Activated naive CD8-positive, alpha-beta T cell treated with anti-CD3 and anti-CD28 coated beads, Interleukin-2, amount 50 U/mL, for 24 hours (primary cell): ENCODE measurements at regions not wholly inside any gene's neighbourhood (a gene's known extent, or its start where the extent isn't known, plus 50 kb on each side); places are given as distances from the start of the nearest gene placed in this dataset.

Experiments used
- ATAC-seq: fragments of 150-1000 bp; cut with Tn5 transposase; one replicate; pipeline ENCODE4 v1.10.0; 2021
- DNase-seq: peaks from one replicate; pipeline ENCODE4 v3.0.0; 2021
- H3K27ac Mint-ChIP-seq: one replicate; pipeline ENCODE4 v1.8.0; 2021; ENCODE audit warnings: mild to moderate bottlenecking, mixed read lengths
- H3K27me3 Mint-ChIP-seq: one replicate; pipeline ENCODE4 v1.8.0; 2021; ENCODE audit warnings: mixed read lengths
- H3K36me3 Mint-ChIP-seq: one replicate; pipeline ENCODE4 v1.8.0; 2021; ENCODE audit warnings: low read depth, mixed read lengths
- H3K4me1 Mint-ChIP-seq: one replicate; pipeline ENCODE4 v1.8.0; 2021; ENCODE audit warnings: mixed read lengths
- H3K4me3 Mint-ChIP-seq: one replicate; pipeline ENCODE4 v1.8.0; 2021; ENCODE audit warnings: mild to moderate bottlenecking, moderate library complexity, mixed read lengths
- H3K9me3 Mint-ChIP-seq: one replicate; pipeline ENCODE4 v1.8.0; 2021; ENCODE audit warnings: mixed read lengths

- no peaks in the 10 kb centered on the region for H3K9me3 Mint-ChIP-seq
- DNase-seq (no peak), ATAC-seq (no peak)
- no peaks in the 10 kb centered on the region for H3K36me3 Mint-ChIP-seq
- H3K4me1 Mint-ChIP-seq = no peaks in the 10 kb centered on the region
- no peak overlapping the region for H3K27ac Mint-ChIP-seq
- no peaks in the 10 kb centered on the region for H3K27me3 Mint-ChIP-seq
- H3K4me3 Mint-ChIP-seq = no peak overlapping the region
Measured at GRCh38 chr21:24658926-24659325, 948.4 kb downstream of the MRPL39 start.

GRCh38 chr21:24658026-24658425 is 949.3 kb downstream of the MRPL39 start:
- no peaks in the 10 kb centered on the region for H3K36me3 Mint-ChIP-seq
- H3K27ac Mint-ChIP-seq = no peak overlapping the region
- H3K9me3 Mint-ChIP-seq = no peaks in the 10 kb centered on the region
- ATAC-seq (no peak), DNase-seq (no peak)
- H3K4me1 Mint-ChIP-seq = no peaks in the 10 kb centered on the region
- no peak overlapping the region for H3K4me3 Mint-ChIP-seq
- H3K27me3 Mint-ChIP-seq = no peaks in the 10 kb centered on the region

GRCh38 chr21:24649691-24650090 is 957.6 kb downstream of the MRPL39 start:
- no peak overlapping the region for H3K27ac Mint-ChIP-seq
- DNase-seq (no peak), ATAC-seq (no peak)
- no peaks in the 10 kb centered on the region for H3K27me3 Mint-ChIP-seq
- H3K4me1 Mint-ChIP-seq = no peaks in the 10 kb centered on the region
- peaks cover 2% of the 10 kb centered on the region for H3K9me3 Mint-ChIP-seq
- no peak overlapping the region for H3K4me3 Mint-ChIP-seq
- H3K36me3 Mint-ChIP-seq = no peaks in the 10 kb centered on the region

- no peaks in the 10 kb centered on the region for H3K36me3 Mint-ChIP-seq
- no peak overlapping the region for H3K27ac Mint-ChIP-seq
- H3K9me3 Mint-ChIP-seq = no peaks in the 10 kb centered on the region
- no peak for ATAC-seq
- H3K27me3 Mint-ChIP-seq = no peaks in the 10 kb centered on the region
- H3K4me3 Mint-ChIP-seq = no peak overlapping the region
- no peak for DNase-seq
- H3K4me1 Mint-ChIP-seq = no peaks in the 10 kb centered on the region
Measured at GRCh38 chr21:24636696-24637095, 970.6 kb downstream of the MRPL39 start.

GRCh38 chr21:24634749-24635148 is 972.5 kb downstream of the MRPL39 start:
- Mint-ChIP-seq H3K9me3 (no peaks in the 10 kb centered on the region), H3K36me3 (no peaks in the 10 kb centered on the region), H3K27me3 (no peaks in the 10 kb centered on the region), H3K4me1 (no peaks in the 10 kb centered on the region), H3K27ac (no peak overlapping the region), H3K4me3 (no peak overlapping the region)
- DNase-seq = no peak
- no peak for ATAC-seq

- DNase-seq = no peak
- Mint-ChIP-seq H3K27me3 (no peaks in the 10 kb centered on the region), H3K4me3 (no peak overlapping the region), H3K9me3 (no peaks in the 10 kb centered on the region), H3K4me1 (no peaks in the 10 kb centered on the region), H3K27ac (no peak overlapping the region), H3K36me3 (no peaks in the 10 kb centered on the region)
- no peak for ATAC-seq
Measured at GRCh38 chr21:24628536-24628935, 978.7 kb downstream of the MRPL39 start.

GRCh38 chr21:24628046-24628445 is 979.2 kb downstream of the MRPL39 start:
- ATAC-seq (no peak), DNase-seq (no peak)
- Mint-ChIP-seq H3K4me3 (no peak overlapping the region), H3K36me3 (no peaks in the 10 kb centered on the region), H3K27me3 (no peaks in the 10 kb centered on the region), H3K4me1 (no peaks in the 10 kb centered on the region), H3K9me3 (no peaks in the 10 kb centered on the region), H3K27ac (no peak overlapping the region)

GRCh38 chr21:24617819-24618218 is 989.5 kb downstream of the MRPL39 start:
- ATAC-seq (no peak), DNase-seq (no peak)
- peaks cover 2% of the 10 kb centered on the region for H3K27me3 Mint-ChIP-seq

GRCh38 chr21:24594082-24594481 is 1013.2 kb downstream of the MRPL39 start:
- H3K9me3 Mint-ChIP-seq = no peaks in the 10 kb centered on the region
- no peaks in the 10 kb centered on the region for H3K4me1 Mint-ChIP-seq
- H3K4me3 Mint-ChIP-seq = no peak overlapping the region
- DNase-seq (no peak), ATAC-seq (no peak)
- no peaks in the 10 kb centered on the region for H3K27me3 Mint-ChIP-seq
- no peak overlapping the region for H3K27ac Mint-ChIP-seq
- H3K36me3 Mint-ChIP-seq = no peaks in the 10 kb centered on the region

More at GRCh38 chr21:24617819-24618218, 989.5 kb downstream of the MRPL39 start:
- H3K4me3 Mint-ChIP-seq = no peak overlapping the region
- no peak overlapping the region for H3K27ac Mint-ChIP-seq
- no peaks in the 10 kb centered on the region for H3K36me3 Mint-ChIP-seq
- H3K4me1 Mint-ChIP-seq = no peaks in the 10 kb centered on the region
- peaks cover 8% of the 10 kb centered on the region for H3K9me3 Mint-ChIP-seq

GRCh38 chr21:24590261-24590660 is 1017.0 kb downstream of the MRPL39 start:
- Mint-ChIP-seq H3K4me1 (no peaks in the 10 kb centered on the region), H3K27ac (no peak overlapping the region), H3K4me3 (no peak overlapping the region), H3K9me3 (no peaks in the 10 kb centered on the region), H3K27me3 (no peaks in the 10 kb centered on the region), H3K36me3 (no peaks in the 10 kb centered on the region)
- DNase-seq (no peak), ATAC-seq (no peak)

GRCh38 chr21:24583473-24583872 is 1023.8 kb downstream of the MRPL39 start:
- no peaks in the 10 kb centered on the region for H3K4me1 Mint-ChIP-seq
- H3K27me3 Mint-ChIP-seq = no peaks in the 10 kb centered on the region
- no peak overlapping the region for H3K27ac Mint-ChIP-seq
- ATAC-seq (no peak), DNase-seq (no peak)
- no peak overlapping the region for H3K4me3 Mint-ChIP-seq
- no peaks in the 10 kb centered on the region for H3K36me3 Mint-ChIP-seq
- no peaks in the 10 kb centered on the region for H3K9me3 Mint-ChIP-seq

- no peaks in the 10 kb centered on the region for H3K9me3 Mint-ChIP-seq
- H3K27ac Mint-ChIP-seq = no peak overlapping the region
- no peaks in the 10 kb centered on the region for H3K4me1 Mint-ChIP-seq
- ATAC-seq (no peak), DNase-seq (no peak)
- no peaks in the 10 kb centered on the region for H3K27me3 Mint-ChIP-seq
- H3K36me3 Mint-ChIP-seq = no peaks in the 10 kb centered on the region
- H3K4me3 Mint-ChIP-seq = no peak overlapping the region
Measured at GRCh38 chr21:24577301-24577700, 1030.0 kb downstream of the MRPL39 start.

GRCh38 chr21:24561291-24561690 is 1046.0 kb downstream of the MRPL39 start:
- no peaks in the 10 kb centered on the region for H3K4me1 Mint-ChIP-seq
- no peak for ATAC-seq
- H3K27ac Mint-ChIP-seq = no peak overlapping the region
- H3K27me3 Mint-ChIP-seq = no peaks in the 10 kb centered on the region
- no peaks in the 10 kb centered on the region for H3K36me3 Mint-ChIP-seq
- H3K9me3 Mint-ChIP-seq = peaks cover 4% of the 10 kb centered on the region
- no peak overlapping the region for H3K4me3 Mint-ChIP-seq
- DNase-seq = no peak

- ATAC-seq = no peak
- Mint-ChIP-seq H3K27ac (no peak overlapping the region), H3K4me1 (no peaks in the 10 kb centered on the region), H3K27me3 (peaks cover 3% of the 10 kb centered on the region), H3K36me3 (no peaks in the 10 kb centered on the region), H3K4me3 (no peak overlapping the region), H3K9me3 (peaks cover 5% of the 10 kb centered on the region)
- no peak for DNase-seq
Measured at GRCh38 chr21:24552491-24552890, 1054.8 kb downstream of the MRPL39 start.

- no peaks in the 10 kb centered on the region for H3K27me3 Mint-ChIP-seq
- H3K9me3 Mint-ChIP-seq = no peaks in the 10 kb centered on the region
- no peaks in the 10 kb centered on the region for H3K36me3 Mint-ChIP-seq
- H3K4me1 Mint-ChIP-seq = no peaks in the 10 kb centered on the region
- no peak overlapping the region for H3K27ac Mint-ChIP-seq
- DNase-seq (no peak), ATAC-seq (no peak)
- no peak overlapping the region for H3K4me3 Mint-ChIP-seq
Measured at GRCh38 chr21:24545807-24546361, 1061.4 kb downstream of the MRPL39 start.

GRCh38 chr21:24514081-24514733 is 1093.1 kb downstream of the MRPL39 start:
- ATAC-seq (no peak), DNase-seq (no peak)
- no peaks in the 10 kb centered on the region for H3K36me3 Mint-ChIP-seq
- no peaks in the 10 kb centered on the region for H3K27me3 Mint-ChIP-seq
- H3K4me3 Mint-ChIP-seq = no peak overlapping the region
- no peaks in the 10 kb centered on the region for H3K4me1 Mint-ChIP-seq
- no peaks in the 10 kb centered on the region for H3K9me3 Mint-ChIP-seq
- H3K27ac Mint-ChIP-seq = no peak overlapping the region
